ENCODE measurements at regions not wholly inside any gene's neighbourhood (a gene's known extent, or its start where the extent isn't known, plus 50 kb on each side); places are given as distances from the start of the nearest gene placed in this dataset.

DNA sequence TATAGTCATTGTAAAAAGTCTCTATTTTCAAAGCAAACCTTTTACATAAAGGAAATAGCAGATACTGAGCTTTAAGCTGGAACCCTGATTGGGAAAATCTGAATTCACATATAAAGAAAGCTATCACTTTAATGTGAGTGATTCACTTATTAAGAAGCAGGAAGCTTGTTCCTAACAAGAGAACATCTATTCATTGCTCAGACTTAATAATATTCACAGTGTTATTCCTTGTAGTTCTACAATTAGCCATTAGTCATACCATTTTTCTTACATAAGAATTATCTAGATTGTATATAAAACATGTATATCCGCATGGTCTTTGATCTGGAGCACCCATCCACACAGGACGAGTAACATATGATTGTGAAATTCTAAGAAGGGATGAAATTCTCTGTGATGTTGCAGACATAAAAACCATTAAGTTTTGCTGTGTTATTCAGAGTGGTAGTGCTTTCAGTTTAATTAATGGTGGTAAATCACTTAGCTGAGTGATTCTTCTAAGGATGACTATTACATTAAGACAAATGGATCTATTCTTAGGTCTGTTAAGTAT, 71.1 kb upstream of the FOXQ1 start:
- no peak for FAIRE-seq

More for the DNA sequence above, 71.1 kb upstream of the FOXQ1 start:
- 21% methylated on average over 2 of the region's 2 CpGs for WGBS (ENCODE audit: insufficient coverage, insufficient replicate concordance, low lambda C conversion rate, missing lambda C conversion rate)
- Histone ChIP-seq H3K36me3 (ENCODE audit: control insufficient read depth in 2 of 2, insufficient read depth in 2 of 2, low read length in 1 of 2) (no peaks in the 10 kb centered on the region), H3K9ac (ENCODE audit: control insufficient read depth, insufficient read depth, low read length) (no peak overlapping the region), H3K79me2 (ENCODE audit: control insufficient read depth, insufficient read depth, low read length) (no peaks in the 10 kb centered on the region), H2AFZ (ENCODE audit: control insufficient read depth, low read depth, low read length) (no peak overlapping the region), H3K4me3 (no peak overlapping the region), H3K4me1 (ENCODE audit: control insufficient read depth, insufficient read depth, low read length) (no peaks in the 10 kb centered on the region), H3K4me2 (ENCODE audit: control insufficient read depth, insufficient read depth) (no peak overlapping the region), H3K9me3 (replicated peaks; ENCODE audit: control insufficient read depth, insufficient read depth, low read length) (no peaks in the 10 kb centered on the region), H3K27ac (ENCODE audit: control insufficient read depth, insufficient read depth) (no peak overlapping the region), H3K27me3 (replicated peaks in 1 of 2; ENCODE audit: control insufficient read depth in 2 of 2, insufficient read depth in 2 of 2, low read length in 1 of 2) (peaks cover 0 to 5% of the 10 kb centered on the region in 2 experiments; a peak in 3 of 4 replicates), H4K20me1 (ENCODE audit: control insufficient read depth, insufficient read depth) (no peaks in the 10 kb centered on the region)
- BruUV-seq (replicated peaks) = no TSS peak
- SMC1A ChIA-PET (ENCODE audit: uncharacterized antibody, unreplicated experiment) = no interaction called here
- CTCF ChIA-PET = interaction anchor here (0.6 kb wide), 1 partner anchor 183 kb away, joined by 3 read pairs; no protein-coding TSS in a partner anchor
- no peak for DNase-seq (ENCODE audit: low read depth, low spot score)
- in situ Hi-C loops (cut with MboI) (no loop called here), intact Hi-C loops (cut with micrococcal nuclease; ENCODE audit: unreplicated experiment) (no loop called here)
- POLR2A ChIA-PET = no interaction called here
- RAD21 ChIA-PET (ENCODE audit: unreplicated experiment) = no interaction called here
- no peak for ATAC-seq
- TF ChIP-seq, protein P1, sequence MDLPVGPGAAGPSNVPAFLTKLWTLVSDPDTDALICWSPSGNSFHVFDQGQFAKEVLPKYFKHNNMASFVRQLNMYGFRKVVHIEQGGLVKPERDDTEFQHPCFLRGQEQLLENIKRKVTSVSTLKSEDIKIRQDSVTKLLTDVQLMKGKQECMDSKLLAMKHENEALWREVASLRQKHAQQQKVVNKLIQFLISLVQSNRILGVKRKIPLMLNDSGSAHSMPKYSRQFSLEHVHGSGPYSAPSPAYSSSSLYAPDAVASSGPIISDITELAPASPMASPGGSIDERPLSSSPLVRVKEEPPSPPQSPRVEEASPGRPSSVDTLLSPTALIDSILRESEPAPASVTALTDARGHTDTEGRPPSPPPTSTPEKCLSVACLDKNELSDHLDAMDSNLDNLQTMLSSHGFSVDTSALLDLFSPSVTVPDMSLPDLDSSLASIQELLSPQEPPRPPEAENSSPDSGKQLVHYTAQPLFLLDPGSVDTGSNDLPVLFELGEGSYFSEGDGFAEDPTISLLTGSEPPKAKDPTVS (IDR thresholded peaks at IDR 0.05; ENCODE audit: low read depth, low read length) = no peak
- TF ChIP-seq PML (IDR thresholded peaks at IDR 0.05; ENCODE audit: low read length) = no peak
- TF ChIP-seq KDM1A (IDR thresholded peaks at IDR 0.05; ENCODE audit: borderline replicate concordance) = no peak
- no peak for TF ChIP-seq SMC3 (IDR thresholded peaks at IDR 0.05; ENCODE audit: borderline replicate concordance, low read length)
- no peak for TF ChIP-seq RAD21 (IDR thresholded peaks at IDR 0.05; ENCODE audit: insufficient read depth, low read depth, low read length)
- TF ChIP-seq JUND (IDR thresholded peaks at IDR 0.05; ENCODE audit: low read depth, low read length) = no peak
- TF ChIP-seq ZNF384 (IDR thresholded peaks at IDR 0.05; ENCODE audit: borderline replicate concordance, low read depth, low read length) = no peak
- TF ChIP-seq, protein P2, sequence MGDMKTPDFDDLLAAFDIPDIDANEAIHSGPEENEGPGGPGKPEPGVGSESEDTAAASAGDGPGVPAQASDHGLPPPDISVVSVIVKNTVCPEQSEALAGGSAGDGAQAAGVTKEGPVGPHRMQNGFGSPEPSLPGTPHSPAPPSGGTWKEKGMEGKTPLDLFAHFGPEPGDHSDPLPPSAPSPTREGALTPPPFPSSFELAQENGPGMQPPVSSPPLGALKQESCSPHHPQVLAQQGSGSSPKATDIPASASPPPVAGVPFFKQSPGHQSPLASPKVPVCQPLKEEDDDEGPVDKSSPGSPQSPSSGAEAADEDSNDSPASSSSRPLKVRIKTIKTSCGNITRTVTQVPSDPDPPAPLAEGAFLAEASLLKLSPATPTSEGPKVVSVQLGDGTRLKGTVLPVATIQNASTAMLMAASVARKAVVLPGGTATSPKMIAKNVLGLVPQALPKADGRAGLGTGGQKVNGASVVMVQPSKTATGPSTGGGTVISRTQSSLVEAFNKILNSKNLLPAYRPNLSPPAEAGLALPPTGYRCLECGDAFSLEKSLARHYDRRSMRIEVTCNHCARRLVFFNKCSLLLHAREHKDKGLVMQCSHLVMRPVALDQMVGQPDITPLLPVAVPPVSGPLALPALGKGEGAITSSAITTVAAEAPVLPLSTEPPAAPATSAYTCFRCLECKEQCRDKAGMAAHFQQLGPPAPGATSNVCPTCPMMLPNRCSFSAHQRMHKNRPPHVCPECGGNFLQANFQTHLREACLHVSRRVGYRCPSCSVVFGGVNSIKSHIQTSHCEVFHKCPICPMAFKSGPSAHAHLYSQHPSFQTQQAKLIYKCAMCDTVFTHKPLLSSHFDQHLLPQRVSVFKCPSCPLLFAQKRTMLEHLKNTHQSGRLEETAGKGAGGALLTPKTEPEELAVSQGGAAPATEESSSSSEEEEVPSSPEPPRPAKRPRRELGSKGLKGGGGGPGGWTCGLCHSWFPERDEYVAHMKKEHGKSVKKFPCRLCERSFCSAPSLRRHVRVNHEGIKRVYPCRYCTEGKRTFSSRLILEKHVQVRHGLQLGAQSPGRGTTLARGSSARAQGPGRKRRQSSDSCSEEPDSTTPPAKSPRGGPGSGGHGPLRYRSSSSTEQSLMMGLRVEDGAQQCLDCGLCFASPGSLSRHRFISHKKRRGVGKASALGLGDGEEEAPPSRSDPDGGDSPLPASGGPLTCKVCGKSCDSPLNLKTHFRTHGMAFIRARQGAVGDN (IDR thresholded peaks at IDR 0.05) = no peak
- no peak for TF ChIP-seq MYB (IDR thresholded peaks at IDR 0.05; ENCODE audit: borderline replicate concordance, low read depth, low read length)
- TF ChIP-seq, protein P3, sequence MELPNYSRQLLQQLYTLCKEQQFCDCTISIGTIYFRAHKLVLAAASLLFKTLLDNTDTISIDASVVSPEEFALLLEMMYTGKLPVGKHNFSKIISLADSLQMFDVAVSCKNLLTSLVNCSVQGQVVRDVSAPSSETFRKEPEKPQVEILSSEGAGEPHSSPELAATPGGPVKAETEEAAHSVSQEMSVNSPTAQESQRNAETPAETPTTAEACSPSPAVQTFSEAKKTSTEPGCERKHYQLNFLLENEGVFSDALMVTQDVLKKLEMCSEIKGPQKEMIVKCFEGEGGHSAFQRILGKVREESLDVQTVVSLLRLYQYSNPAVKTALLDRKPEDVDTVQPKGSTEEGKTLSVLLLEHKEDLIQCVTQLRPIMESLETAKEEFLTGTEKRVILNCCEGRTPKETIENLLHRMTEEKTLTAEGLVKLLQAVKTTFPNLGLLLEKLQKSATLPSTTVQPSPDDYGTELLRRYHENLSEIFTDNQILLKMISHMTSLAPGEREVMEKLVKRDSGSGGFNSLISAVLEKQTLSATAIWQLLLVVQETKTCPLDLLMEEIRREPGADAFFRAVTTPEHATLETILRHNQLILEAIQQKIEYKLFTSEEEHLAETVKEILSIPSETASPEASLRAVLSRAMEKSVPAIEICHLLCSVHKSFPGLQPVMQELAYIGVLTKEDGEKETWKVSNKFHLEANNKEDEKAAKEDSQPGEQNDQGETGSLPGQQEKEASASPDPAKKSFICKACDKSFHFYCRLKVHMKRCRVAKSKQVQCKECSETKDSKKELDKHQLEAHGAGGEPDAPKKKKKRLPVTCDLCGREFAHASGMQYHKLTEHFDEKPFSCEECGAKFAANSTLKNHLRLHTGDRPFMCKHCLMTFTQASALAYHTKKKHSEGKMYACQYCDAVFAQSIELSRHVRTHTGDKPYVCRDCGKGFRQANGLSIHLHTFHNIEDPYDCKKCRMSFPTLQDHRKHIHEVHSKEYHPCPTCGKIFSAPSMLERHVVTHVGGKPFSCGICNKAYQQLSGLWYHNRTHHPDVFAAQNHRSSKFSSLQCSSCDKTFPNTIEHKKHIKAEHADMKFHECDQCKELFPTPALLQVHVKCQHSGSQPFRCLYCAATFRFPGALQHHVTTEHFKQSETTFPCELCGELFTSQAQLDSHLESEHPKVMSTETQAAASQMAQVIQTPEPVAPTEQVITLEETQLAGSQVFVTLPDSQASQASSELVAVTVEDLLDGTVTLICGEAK (IDR thresholded peaks at IDR 0.05; ENCODE audit: borderline replicate concordance) = no peak

Data from GM12878 (cell line).